ENCODE measurements at regions not wholly inside any gene's neighbourhood (a gene's known extent, or its start where the extent isn't known, plus 50 kb on each side); places are given as distances from the start of the nearest gene placed in this dataset.

- Histone ChIP-seq H3K9me3 (peaks cover 6% of the 10 kb centered on the region), H3K4me3 (ENCODE audit: low read depth in 1 of 2, low read length in 1 of 2) (no peak overlapping the region), H3K27me3 (no peaks in the 10 kb centered on the region), H3K4me1 (ENCODE audit: control insufficient read depth in 1 of 2, insufficient read depth in 1 of 2, low read depth in 1 of 2, low read length in 1 of 2) (peaks cover 6 to 12% of the 10 kb centered on the region in 2 experiments), H3K27ac (no peak overlapping the region), H3K36me3 (no peaks in the 10 kb centered on the region)
- TF ChIP-seq CTCF (IDR thresholded peaks at IDR 0.05) = no peak
Observed at GRCh38 chr5:42927730-42928129, 112.4 kb downstream of the ANXA2R start.

- Histone ChIP-seq H3K4me3 (ENCODE audit: low read depth in 1 of 2, low read length in 1 of 2) (no peak overlapping the region), H3K4me1 (ENCODE audit: control insufficient read depth in 1 of 2, insufficient read depth in 1 of 2, low read depth in 1 of 2, low read length in 1 of 2) (peaks cover 6 to 12% of the 10 kb centered on the region in 2 experiments), H3K27ac (no peak overlapping the region), H3K27me3 (no peaks in the 10 kb centered on the region), H3K36me3 (no peaks in the 10 kb centered on the region), H3K9me3 (no peaks in the 10 kb centered on the region)
- TF ChIP-seq CTCF (IDR thresholded peaks at IDR 0.05) = no peak
Observed at GRCh38 chr5:42924686-42925085, 113.0 kb upstream of the SELENOP start.

- Histone ChIP-seq H3K4me3 (ENCODE audit: low read depth in 1 of 2, low read length in 1 of 2) (peak overlapping the region; percentile 18 to 45), H3K9me3 (no peaks in the 10 kb centered on the region), H3K4me1 (ENCODE audit: control insufficient read depth in 1 of 2, insufficient read depth in 1 of 2, low read depth in 1 of 2, low read length in 1 of 2) (peaks cover 6 to 12% of the 10 kb centered on the region in 2 experiments), H3K27me3 (no peaks in the 10 kb centered on the region), H3K36me3 (no peaks in the 10 kb centered on the region), H3K27ac (no peak overlapping the region)
- no peak for TF ChIP-seq CTCF (IDR thresholded peaks at IDR 0.05)
Observed at GRCh38 chr5:42924226-42924625, 112.5 kb upstream of the SELENOP start.

- Histone ChIP-seq H3K36me3 (no peaks in the 10 kb centered on the region), H3K27me3 (no peaks in the 10 kb centered on the region), H3K4me1 (ENCODE audit: control insufficient read depth in 1 of 2, insufficient read depth in 1 of 2, low read depth in 1 of 2, low read length in 1 of 2) (peaks cover 6 to 12% of the 10 kb centered on the region in 2 experiments), H3K27ac (no peak overlapping the region), H3K9me3 (no peaks in the 10 kb centered on the region), H3K4me3 (ENCODE audit: low read depth in 1 of 2, low read length in 1 of 2) (peak overlapping the region; percentile 18 to 45)
- no peak for TF ChIP-seq CTCF (IDR thresholded peaks at IDR 0.05)
Observed at GRCh38 chr5:42923710-42924109, 112.0 kb upstream of the SELENOP start.

GRCh38 chr5:42919600-42919999, 107.9 kb upstream of the SELENOP start:
- Histone ChIP-seq H3K4me3 (ENCODE audit: low read depth in 1 of 2, low read length in 1 of 2) (no peak overlapping the region), H3K27ac (no peak overlapping the region), H3K9me3 (no peaks in the 10 kb centered on the region), H3K4me1 (ENCODE audit: control insufficient read depth in 1 of 2, insufficient read depth in 1 of 2, low read depth in 1 of 2, low read length in 1 of 2) (peaks cover 0 to 3% of the 10 kb centered on the region in 2 experiments), H3K27me3 (no peaks in the 10 kb centered on the region), H3K36me3 (no peaks in the 10 kb centered on the region)
- no peak for TF ChIP-seq CTCF (IDR thresholded peaks at IDR 0.05)
